SU-DHL-6 (cell line): ENCODE measurements at regions not wholly inside any gene's neighbourhood (a gene's known extent, or its start where the extent isn't known, plus 50 kb on each side); places are given as distances from the start of the nearest gene placed in this dataset.

ENCODE experiments used
- CTCF ChIP-seq: fragments of 200-600 bp; sonication (generic); IDR thresholded peaks from one replicate; pipeline ENCODE4 v1.5.1; 2017; ENCODE audit warnings: antibody characterized with exemption, mild to moderate bottlenecking, low read length, moderate library complexity; ENCODE audit not compliant: insufficient read depth, poor library complexity, severe bottlenecking
- EZH2phosphoT487 ChIP-seq: fragments of 200-600 bp; sonication (generic), shearing (Covaris generic); conservative IDR thresholded peaks from 2 replicates; pipeline ENCODE4 v1.6.1; 2018; ENCODE audit warnings: mild to moderate bottlenecking, antibody characterized with exemption, low read length, moderate library complexity, mixed read lengths

- TF ChIP-seq CTCF = no peak
- TF ChIP-seq EZH2phosphoT487 = no peak
Observed at GRCh38 chrX:13467243-13467642, 102.2 kb upstream of the EGFL6 start.
